Neural cell (in vitro differentiated cells): ENCODE measurements at regions not wholly inside any gene's neighbourhood (a gene's known extent, or its start where the extent isn't known, plus 50 kb on each side); places are given as distances from the start of the nearest gene placed in this dataset.

Experiments used
- EP300 ChIP-seq: fragments of 450-650 bp; conservative IDR thresholded peaks from 2 replicates; pipeline ENCODE4 v1.6.1; 2014; ENCODE audit warnings: antibody characterized with exemption, mild to moderate bottlenecking, moderate library complexity; ENCODE audit not compliant: poor library complexity, severe bottlenecking
- TF ChIP-seq, protein P1 (sequence below): fragments of 450-650 bp; IDR thresholded peaks from 2 replicates; pipeline ENCODE4 v1.5.1; 2014; ENCODE audit warnings: antibody characterized with exemption, mild to moderate bottlenecking, moderate library complexity; ENCODE audit not compliant: poor library complexity, severe bottlenecking

GRCh38 chr20:24134930-24135329, 146.4 kb upstream of the GGTLC1 start:
- TF ChIP-seq, protein P1, sequence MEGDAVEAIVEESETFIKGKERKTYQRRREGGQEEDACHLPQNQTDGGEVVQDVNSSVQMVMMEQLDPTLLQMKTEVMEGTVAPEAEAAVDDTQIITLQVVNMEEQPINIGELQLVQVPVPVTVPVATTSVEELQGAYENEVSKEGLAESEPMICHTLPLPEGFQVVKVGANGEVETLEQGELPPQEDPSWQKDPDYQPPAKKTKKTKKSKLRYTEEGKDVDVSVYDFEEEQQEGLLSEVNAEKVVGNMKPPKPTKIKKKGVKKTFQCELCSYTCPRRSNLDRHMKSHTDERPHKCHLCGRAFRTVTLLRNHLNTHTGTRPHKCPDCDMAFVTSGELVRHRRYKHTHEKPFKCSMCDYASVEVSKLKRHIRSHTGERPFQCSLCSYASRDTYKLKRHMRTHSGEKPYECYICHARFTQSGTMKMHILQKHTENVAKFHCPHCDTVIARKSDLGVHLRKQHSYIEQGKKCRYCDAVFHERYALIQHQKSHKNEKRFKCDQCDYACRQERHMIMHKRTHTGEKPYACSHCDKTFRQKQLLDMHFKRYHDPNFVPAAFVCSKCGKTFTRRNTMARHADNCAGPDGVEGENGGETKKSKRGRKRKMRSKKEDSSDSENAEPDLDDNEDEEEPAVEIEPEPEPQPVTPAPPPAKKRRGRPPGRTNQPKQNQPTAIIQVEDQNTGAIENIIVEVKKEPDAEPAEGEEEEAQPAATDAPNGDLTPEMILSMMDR, result no peak
- TF ChIP-seq EP300, result no peak
